Ovary (tissue), 3 donors: ENCODE measurements at regions not wholly inside any gene's neighbourhood (a gene's known extent, or its start where the extent isn't known, plus 50 kb on each side); places are given as distances from the start of the nearest gene placed in this dataset.

Experiments used
- CTCF ChIP-seq, 3 donors: fragments of 450-650 bp in 2 of 3; fragments of 200-600 bp in 1 of 3; IDR thresholded peaks; one replicate each; pipeline versions ENCODE4 v1.5.1 to v1.8.0; 2016 to 2022; ENCODE audit warnings: antibody characterized with exemption in 3 of 3, mild to moderate bottlenecking in 1 of 3
- EP300 ChIP-seq: sonication (generic); formaldehyde crosslinking; IDR thresholded peaks from one replicate; pipeline ENCODE4 v1.6.1; 2017; ENCODE audit warnings: antibody characterized with exemption
- POLR2A ChIP-seq: fragments of 450-650 bp; IDR thresholded peaks from one replicate; pipeline ENCODE4 v1.6.1; 2017; ENCODE audit warnings: antibody characterized with exemption, mild to moderate bottlenecking, moderate library complexity
- donor health status: DM: no; HTN: no; CAD: no.

GRCh38 chr10:52438119-52438518 lies 124.0 kb downstream of the DKK1 start:
- TF ChIP-seq CTCF (IDR thresholded peaks at IDR 0.05) (no peak), POLR2A (no peak), EP300 (no peak)
